Upper lobe of left lung (tissue), 4 donors: ENCODE measurements at regions not wholly inside any gene's neighbourhood (a gene's known extent, or its start where the extent isn't known, plus 50 kb on each side); places are given as distances from the start of the nearest gene placed in this dataset.

Experiments
- CTCF ChIP-seq, 6 experiments: fragments of 450-650 bp in 4 of 6; fragments of 200-600 bp in 2 of 6; sonication (generic) in 2 of 6; IDR thresholded peaks; one replicate each; pipeline ENCODE4 v1.5.1; 2016 to 2019; ENCODE audit warnings: antibody characterized with exemption in 6 of 6
- EP300 ChIP-seq, 4 donors: sonication (generic); formaldehyde crosslinking; IDR thresholded peaks; one replicate each; pipeline ENCODE4 v1.5.1; 2017; ENCODE audit warnings: antibody characterized with exemption in 4 of 4, control low read depth in 2 of 4
- POLR2A ChIP-seq, 4 donors: fragments of 450-650 bp; IDR thresholded peaks; one replicate each; pipeline ENCODE4 v1.5.1; 2016 to 2017; ENCODE audit warnings: antibody characterized with exemption in 4 of 4, mild to moderate bottlenecking in 2 of 4
- POLR2AphosphoS5 ChIP-seq, 2 donors: sonication (generic); formaldehyde crosslinking; IDR thresholded peaks; one replicate each; pipeline ENCODE4 v1.5.1; 2017; ENCODE audit warnings: antibody characterized with exemption in 2 of 2

- TF ChIP-seq CTCF (IDR thresholded peaks at IDR 0.05) (no peak), EP300 (IDR thresholded peaks at IDR 0.05) (no peak), POLR2AphosphoS5 (IDR thresholded peaks at IDR 0.05) (no peak), POLR2A (IDR thresholded peaks at IDR 0.05) (no peak)
Measured at GRCh38 chr5:154614125-154614524, 136.1 kb upstream of the HAND1 start.
